Duodenal mucosa (tissue), 2 donors: ENCODE measurements at regions not wholly inside any gene's neighbourhood (a gene's known extent, or its start where the extent isn't known, plus 50 kb on each side); places are given as distances from the start of the nearest gene placed in this dataset.
A peak's percentile ranks its signal among the peaks of the same experiment; 100 is the strongest.

ENCODE experiments used
- H3K27ac ChIP-seq: one replicate; pipeline ENCODE4 v1.7.0; 2013; ENCODE audit warnings: low read depth, low read length
- H3K27me3 ChIP-seq, 2 donors: one replicate each; pipeline ENCODE4 v1.7.0; 2013; ENCODE audit warnings: low read length in 2 of 2, control low read depth in 1 of 2; ENCODE audit not compliant: insufficient read depth in 2 of 2, control insufficient read depth in 1 of 2
- H3K36me3 ChIP-seq, 2 donors: one replicate each; pipeline ENCODE4 v1.7.0; 2013; ENCODE audit warnings: low read length in 2 of 2, control low read depth in 1 of 2; ENCODE audit not compliant: insufficient read depth in 2 of 2, control insufficient read depth in 1 of 2
- H3K4me1 ChIP-seq, 2 donors: one replicate each; pipeline ENCODE4 v1.7.0; 2013; ENCODE audit warnings: low read length in 2 of 2, control low read depth in 1 of 2; ENCODE audit not compliant: insufficient read depth in 2 of 2, control insufficient read depth in 1 of 2
- H3K4me3 ChIP-seq, 2 donors: one replicate each; pipeline ENCODE4 v1.7.0; 2013; ENCODE audit warnings: low read length in 2 of 2, low read depth in 1 of 2
- H3K9ac ChIP-seq, 2 donors: one replicate each; pipeline ENCODE4 v1.7.0; 2013; ENCODE audit warnings: low read length in 2 of 2, low read depth in 1 of 2
- H3K9me3 ChIP-seq, 2 donors: one replicate each; pipeline ENCODE4 v1.7.0; 2013; ENCODE audit warnings: low read length in 2 of 2, control low read depth in 1 of 2; ENCODE audit not compliant: control insufficient read depth in 1 of 2

DNA sequence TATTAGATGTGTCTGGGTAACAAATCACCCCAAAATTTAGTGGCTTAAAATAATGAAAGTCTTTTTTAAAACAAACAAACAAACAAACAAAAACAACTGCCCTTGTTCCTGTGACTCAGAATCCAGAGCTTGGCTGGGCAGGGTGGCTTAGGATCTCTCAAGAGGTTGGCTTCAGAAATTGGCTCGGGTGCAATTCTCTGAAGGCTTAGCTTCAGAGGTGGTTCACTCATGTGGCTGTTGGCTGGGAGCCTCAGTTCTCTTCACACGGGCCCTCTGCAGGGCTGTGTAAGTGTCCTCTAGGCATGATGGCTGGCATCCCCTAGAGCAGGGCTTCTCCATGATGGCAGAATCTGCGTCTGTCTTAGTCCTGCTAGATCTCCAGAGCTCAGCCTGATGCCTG, 179.9 kb upstream of the BCOR start:
- H3K36me3 ChIP-seq, result no peaks in the 10 kb centered on the region
- no peak overlapping the region for H3K9ac ChIP-seq
- H3K4me3 ChIP-seq, result no peak overlapping the region
- H3K27ac ChIP-seq, result no peak overlapping the region
- peaks cover 0 to 2% of the 10 kb centered on the region in 2 donors for H3K9me3 ChIP-seq
- peaks cover 0 to 4% of the 10 kb centered on the region in 2 donors for H3K4me1 ChIP-seq
- H3K27me3 ChIP-seq, result no peaks in the 10 kb centered on the region

DNA sequence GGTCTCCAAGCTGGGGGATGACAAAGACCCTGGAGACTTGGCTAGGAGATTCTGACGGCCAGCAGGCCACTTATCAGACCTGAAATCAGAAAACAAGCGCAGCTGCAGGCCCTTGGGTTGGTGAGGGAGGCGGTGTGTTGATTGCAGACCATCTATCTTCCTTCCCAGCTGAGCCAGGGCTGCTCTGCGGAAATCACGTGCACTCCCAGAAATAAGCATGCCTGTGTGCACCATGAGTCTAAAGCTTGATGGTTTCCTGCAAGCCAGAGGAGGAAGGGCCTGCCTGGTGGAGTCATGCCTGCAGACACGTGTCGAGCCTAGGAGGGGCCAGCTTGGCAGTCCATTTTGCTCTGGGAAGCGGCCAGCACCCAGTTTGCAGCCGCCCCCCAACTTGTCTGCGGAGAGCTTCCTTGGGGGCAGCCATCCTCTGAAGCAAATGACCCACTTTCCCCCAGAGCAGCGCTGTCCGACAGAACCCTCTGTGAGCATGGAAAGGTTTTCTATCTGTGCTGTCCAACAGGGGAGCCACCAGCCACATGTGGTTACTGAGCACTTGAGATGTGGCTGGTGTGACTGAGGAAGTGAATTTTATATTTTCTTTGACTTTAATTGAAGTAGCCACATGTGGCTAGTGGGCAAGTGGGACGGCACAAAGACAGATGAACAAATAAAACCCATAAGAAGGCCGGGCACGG, 175.7 kb upstream of the BCOR start:
- Histone ChIP-seq H3K4me1 (peaks cover 0 to 4% of the 10 kb centered on the region in 2 donors), H3K27me3 (no peaks in the 10 kb centered on the region)

DNA sequence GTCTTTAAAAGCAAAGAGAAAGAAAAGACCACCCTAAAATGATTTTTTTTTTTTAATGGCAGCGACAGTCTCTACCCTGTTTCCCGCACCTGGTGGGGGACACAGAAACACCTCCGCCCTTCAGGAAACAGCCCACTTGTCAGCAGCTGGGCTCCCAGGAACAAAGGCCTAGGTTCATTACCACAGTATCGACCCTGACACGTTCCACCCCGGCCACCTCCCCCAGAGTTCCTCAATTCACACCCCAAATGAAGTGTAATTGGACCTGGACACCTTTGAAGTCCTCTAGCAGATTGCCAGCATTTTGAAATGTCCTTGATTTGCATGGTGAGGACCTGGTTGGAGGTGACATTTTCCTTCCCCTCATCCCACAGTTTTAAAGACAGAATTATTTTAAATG, 175.0 kb upstream of the BCOR start:
- H3K9me3 ChIP-seq, result peaks cover 0 to 2% of the 10 kb centered on the region in 2 donors
- no peaks in the 10 kb centered on the region for H3K27me3 ChIP-seq
- no peaks in the 10 kb centered on the region for H3K36me3 ChIP-seq
- H3K9ac ChIP-seq, result no peak overlapping the region
- H3K4me3 ChIP-seq, result no peak overlapping the region
- no peak overlapping the region for H3K27ac ChIP-seq
- H3K4me1 ChIP-seq, result peaks cover under 1 to 5% of the 10 kb centered on the region in 2 donors

More for the DNA sequence above, 175.7 kb upstream of the BCOR start:
- Histone ChIP-seq H3K9me3 (peaks cover 0 to 2% of the 10 kb centered on the region in 2 donors), H3K4me3 (no peak overlapping the region), H3K9ac (no peak overlapping the region), H3K27ac (no peak overlapping the region), H3K36me3 (no peaks in the 10 kb centered on the region)

DNA sequence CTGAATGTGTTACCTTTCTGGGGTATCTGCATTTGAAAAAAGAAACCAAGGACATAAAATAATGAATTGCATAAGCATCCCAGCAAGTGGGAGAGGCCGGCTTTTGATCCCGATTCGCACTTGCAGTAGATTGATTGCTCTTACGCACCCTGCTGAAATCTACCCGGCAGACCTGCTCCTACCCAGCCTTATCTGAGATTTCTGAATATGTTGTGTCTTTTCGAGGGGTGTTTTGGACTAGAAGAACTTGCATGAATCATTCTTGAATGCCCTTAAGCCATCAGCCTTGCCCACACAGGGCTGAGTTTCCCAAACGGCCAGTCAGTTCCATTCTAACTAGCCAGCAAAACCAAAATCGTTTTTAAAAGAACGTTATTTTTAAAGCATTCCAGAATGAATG, 174.4 kb upstream of the BCOR start:
- Histone ChIP-seq H3K4me1 (peaks cover 4 to 12% of the 10 kb centered on the region in 2 donors), H3K27me3 (no peaks in the 10 kb centered on the region), H3K27ac (no peak overlapping the region), H3K4me3 (no peak overlapping the region), H3K9ac (no peak overlapping the region), H3K36me3 (no peaks in the 10 kb centered on the region), H3K9me3 (peaks cover 0 to 2% of the 10 kb centered on the region in 2 donors)

DNA sequence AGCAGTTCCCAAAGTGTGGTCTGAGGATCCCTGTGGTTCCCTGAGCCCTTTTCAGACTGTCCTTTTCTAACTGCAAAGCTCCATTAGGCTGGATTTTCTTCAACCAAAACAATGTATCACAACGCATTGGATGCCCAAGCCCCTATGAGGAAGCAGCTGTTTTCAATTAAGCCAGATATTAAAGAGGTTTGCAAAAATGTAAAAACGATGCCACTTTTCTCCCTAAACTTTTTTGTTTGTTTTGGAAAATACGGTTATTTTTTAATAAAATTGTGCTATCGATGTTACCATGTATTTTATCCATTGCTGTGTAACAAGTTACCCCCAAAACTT, 170.4 kb upstream of the BCOR start:
- H3K4me3 ChIP-seq, result no peak overlapping the region
- no peak overlapping the region for H3K27ac ChIP-seq
- peaks cover 8 to 11% of the 10 kb centered on the region in 2 donors for H3K4me1 ChIP-seq
- no peaks in the 10 kb centered on the region for H3K9me3 ChIP-seq
- no peak overlapping the region for H3K9ac ChIP-seq
- no peaks in the 10 kb centered on the region for H3K36me3 ChIP-seq
- H3K27me3 ChIP-seq, result no peaks in the 10 kb centered on the region

DNA sequence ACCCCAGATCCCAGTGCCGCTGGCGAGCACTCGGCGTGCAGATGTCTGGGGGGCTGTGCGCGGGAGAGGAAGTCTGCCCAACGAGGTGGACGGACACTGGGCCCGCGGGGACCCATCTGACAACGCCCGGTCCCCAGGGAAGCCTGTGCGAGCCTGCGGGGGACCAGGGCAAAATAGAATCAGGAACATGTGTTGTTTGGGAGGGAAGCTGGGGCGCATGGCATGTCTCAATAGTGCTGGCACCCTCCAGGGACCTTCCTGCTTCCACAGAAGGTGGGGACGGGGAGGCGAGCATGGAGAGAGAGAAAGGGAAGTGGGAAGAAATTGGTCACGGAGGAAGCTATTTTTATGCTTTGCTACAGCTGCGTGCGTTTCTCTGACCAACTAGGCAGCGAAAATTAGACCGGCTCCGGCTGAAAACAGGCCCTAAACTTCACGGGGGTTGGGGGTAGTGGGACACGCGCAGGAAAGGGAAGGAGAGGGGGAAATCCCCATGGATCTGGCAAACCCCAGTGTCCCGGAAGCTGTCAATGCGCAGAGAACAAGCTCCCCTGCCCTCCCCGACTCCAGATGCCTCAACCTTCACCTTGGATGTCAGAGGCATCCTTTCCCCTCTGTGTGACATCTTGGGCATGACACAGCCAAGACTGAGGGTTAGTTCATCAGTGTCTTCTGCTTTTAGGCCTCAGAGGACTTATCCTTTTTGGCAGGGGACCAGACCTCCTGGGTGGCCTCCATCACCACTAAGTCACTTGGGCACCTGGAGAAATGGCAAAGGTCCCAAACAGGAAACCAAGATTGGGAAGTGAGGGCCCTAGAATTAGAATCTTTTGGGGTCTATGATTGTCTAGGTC, 169.8 kb upstream of the BCOR start:
- Histone ChIP-seq H3K9me3 (no peaks in the 10 kb centered on the region), H3K4me3 (peak overlapping the region; percentile 65 to 71), H3K9ac (peak overlapping the region; percentile 39 to 63), H3K27ac (peak overlapping the region; percentile 32), H3K27me3 (no peaks in the 10 kb centered on the region), H3K36me3 (no peaks in the 10 kb centered on the region), H3K4me1 (peaks cover 8 to 11% of the 10 kb centered on the region in 2 donors)

DNA sequence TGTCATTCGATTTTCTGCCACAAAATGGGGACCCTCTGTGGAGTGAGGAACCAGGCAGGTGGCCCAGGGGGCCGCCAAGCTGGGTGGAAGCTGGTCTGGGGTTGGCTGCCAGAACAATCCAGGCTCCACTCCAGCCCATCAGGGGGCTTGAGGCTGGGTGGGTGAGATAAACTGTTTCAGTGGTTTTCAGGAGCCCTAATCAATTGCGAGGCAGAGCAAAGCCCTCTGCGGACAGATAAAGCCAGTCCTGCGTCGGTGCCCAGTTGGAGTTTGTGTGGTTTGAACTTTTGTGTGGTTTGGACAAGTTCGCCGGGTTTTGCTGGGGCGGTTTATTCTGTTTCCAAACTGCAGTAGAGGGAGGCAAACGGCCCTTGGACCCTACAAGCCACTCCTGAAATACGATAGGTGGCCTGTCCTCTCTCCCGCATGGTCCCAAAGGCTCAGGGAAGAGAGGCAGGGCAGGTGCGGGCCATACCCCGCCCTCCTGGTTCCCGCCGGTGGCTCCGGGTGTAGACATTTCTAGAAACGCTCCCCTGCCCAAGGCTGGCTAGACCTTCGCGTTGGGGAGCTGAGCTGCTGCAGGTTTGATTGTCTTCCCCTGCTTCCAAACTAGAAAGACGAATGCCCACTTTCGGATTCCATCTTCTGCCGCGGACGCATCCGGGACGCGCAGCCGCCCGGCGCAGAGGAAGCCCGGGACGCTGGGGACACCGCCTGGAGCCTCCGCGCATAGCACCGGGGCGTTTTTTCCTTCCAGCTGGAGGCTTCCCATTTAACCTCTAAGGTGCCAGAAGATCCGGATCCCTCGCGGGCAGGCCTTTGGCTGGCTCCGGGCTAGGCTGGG, 169.0 kb upstream of the BCOR start:
- no peaks in the 10 kb centered on the region for H3K36me3 ChIP-seq
- H3K9ac ChIP-seq, result peak overlapping the region; percentile 39 to 63
- no peaks in the 10 kb centered on the region for H3K9me3 ChIP-seq
- no peaks in the 10 kb centered on the region for H3K27me3 ChIP-seq
- peak overlapping the region; percentile 32 for H3K27ac ChIP-seq
- peaks cover 11% of the 10 kb centered on the region in 2 donors for H3K4me1 ChIP-seq
- peak overlapping the region; percentile 65 to 71 for H3K4me3 ChIP-seq

DNA sequence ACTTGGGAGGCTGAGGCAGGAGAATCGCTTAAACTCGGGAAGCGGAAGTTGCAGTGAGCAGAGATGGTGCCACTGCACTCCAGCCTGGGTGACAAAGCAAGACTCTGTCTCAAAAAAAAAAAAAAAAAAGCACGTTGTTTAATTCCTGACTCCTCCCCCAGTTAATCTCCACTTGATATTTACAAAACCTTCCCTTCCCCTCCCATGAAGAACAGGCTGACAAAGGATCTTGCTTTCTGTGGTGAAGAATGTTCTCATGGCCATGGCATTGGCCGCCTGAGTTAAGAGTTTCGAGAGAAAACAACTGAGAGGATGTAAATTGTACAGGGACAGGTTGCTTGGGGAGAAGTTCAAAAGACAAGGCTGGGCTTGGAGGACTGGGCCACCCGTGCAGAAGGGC, 168.2 kb upstream of the BCOR start:
- no peaks in the 10 kb centered on the region for H3K27me3 ChIP-seq
- no peak overlapping the region for H3K27ac ChIP-seq
- peaks cover 11% of the 10 kb centered on the region in 2 donors for H3K4me1 ChIP-seq
- no peak overlapping the region for H3K4me3 ChIP-seq
- H3K9ac ChIP-seq, result no peak overlapping the region
- no peaks in the 10 kb centered on the region for H3K9me3 ChIP-seq
- H3K36me3 ChIP-seq, result no peaks in the 10 kb centered on the region

DNA sequence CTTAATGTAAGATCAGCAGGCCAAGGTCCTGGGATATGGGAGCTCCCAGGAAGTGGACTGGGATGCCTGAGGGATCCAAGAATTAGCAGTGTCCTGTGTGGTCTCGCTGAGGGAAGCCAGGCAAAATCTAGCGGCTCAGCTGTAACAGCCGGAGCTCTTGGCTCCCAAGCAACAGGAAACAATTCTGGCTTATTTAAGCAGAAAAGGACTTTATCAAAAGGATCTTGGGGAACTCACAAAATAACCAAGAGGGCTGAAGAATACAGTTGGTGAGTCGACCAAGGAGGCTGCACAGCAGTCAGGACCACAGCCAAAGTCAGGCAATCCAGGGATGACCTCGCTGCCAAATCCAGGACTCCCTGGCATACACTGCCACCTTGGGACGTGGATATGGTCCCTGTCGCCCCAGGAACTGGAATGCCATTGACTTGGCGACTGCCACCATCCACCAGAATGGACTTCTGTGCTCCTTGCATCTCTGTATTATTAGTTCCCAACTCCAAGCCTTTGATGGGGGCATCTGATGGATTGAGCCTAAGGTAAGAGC, 165.3 kb upstream of the BCOR start:
- H3K27me3 ChIP-seq, result no peaks in the 10 kb centered on the region
- no peak overlapping the region for H3K9ac ChIP-seq
- H3K9me3 ChIP-seq, result no peaks in the 10 kb centered on the region
- no peak overlapping the region for H3K4me3 ChIP-seq
- H3K4me1 ChIP-seq, result peaks cover 11% of the 10 kb centered on the region in 2 donors
- H3K36me3 ChIP-seq, result no peaks in the 10 kb centered on the region
- peak overlapping the region; percentile 6 for H3K27ac ChIP-seq
